PFSK-1 (cell line): ENCODE measurements at regions not wholly inside any gene's neighbourhood (a gene's known extent, or its start where the extent isn't known, plus 50 kb on each side); places are given as distances from the start of the nearest gene placed in this dataset.

Experiments used
- FOXP2 ChIP-seq: optimal IDR thresholded peaks from 2 replicates; pipeline ENCODE3; 2011; ENCODE audit warnings: borderline replicate concordance, control low read depth, inconsistent platforms; ENCODE audit not compliant: insufficient read depth; ENCODE audit errors: extremely low read length, extremely low read depth
- POLR2AphosphoS5 ChIP-seq: IDR thresholded peaks from 2 replicates; pipeline ENCODE4 v1.6.1; 2012; ENCODE audit warnings: low read depth, mild to moderate bottlenecking, control low read depth, low read length, moderate library complexity
- REST ChIP-seq, 2 experiments: IDR thresholded peaks; 2 replicates each; pipeline versions ENCODE4 v1.6.1 to v1.8.0; 2011 to 2012; ENCODE audit warnings: low read depth in 2 of 2, low read length in 2 of 2, control low read depth in 1 of 2, inconsistent platforms in 1 of 2, mild to moderate bottlenecking in 1 of 2, moderate library complexity in 1 of 2; ENCODE audit not compliant: insufficient read depth in 1 of 2
- SIN3A ChIP-seq: IDR thresholded peaks from 2 replicates; pipeline ENCODE4 v1.6.1; 2012; ENCODE audit warnings: mild to moderate bottlenecking, low read length, moderate library complexity, borderline replicate concordance; ENCODE audit not compliant: insufficient read depth
- TAF1 ChIP-seq: IDR thresholded peaks from 2 replicates; pipeline ENCODE4 v1.6.1; 2012; ENCODE audit warnings: low read length, control low read depth, borderline replicate concordance; ENCODE audit not compliant: insufficient read depth

- TF ChIP-seq SIN3A = no peak
- no peak for TF ChIP-seq POLR2AphosphoS5
- TF ChIP-seq REST (IDR thresholded peaks at IDR 0.05; ENCODE audit: insufficient read depth in 1 of 2, low read depth in 2 of 2, low read length in 2 of 2) = no peak
- no peak for TF ChIP-seq TAF1
- no peak for TF ChIP-seq FOXP2
These were observed 1306.1 kb upstream of the TENM3 start for GRCh38 chr4:180937083-180937482.

GRCh38 chr4:180940680-180941079 lies 1302.5 kb upstream of the TENM3 start:
- no peak for TF ChIP-seq REST (IDR thresholded peaks at IDR 0.05; ENCODE audit: insufficient read depth in 1 of 2, low read depth in 2 of 2, low read length in 2 of 2)
- TF ChIP-seq SIN3A = no peak
- no peak for TF ChIP-seq POLR2AphosphoS5
- no peak for TF ChIP-seq TAF1
- no peak for TF ChIP-seq FOXP2

- TF ChIP-seq REST (IDR thresholded peaks at IDR 0.05; ENCODE audit: insufficient read depth in 1 of 2, low read depth in 2 of 2, low read length in 2 of 2) = no peak
- TF ChIP-seq TAF1 = no peak
- no peak for TF ChIP-seq SIN3A
- no peak for TF ChIP-seq FOXP2
- TF ChIP-seq POLR2AphosphoS5 = no peak
These were observed 1300.8 kb upstream of the TENM3 start for GRCh38 chr4:180942367-180942916.

- TF ChIP-seq REST (IDR thresholded peaks at IDR 0.05; ENCODE audit: insufficient read depth in 1 of 2, low read depth in 2 of 2, low read length in 2 of 2) = no peak
- no peak for TF ChIP-seq SIN3A
- TF ChIP-seq FOXP2 = no peak
These were observed 1297.0 kb upstream of the TENM3 start for GRCh38 chr4:180946188-180946587.

- no peak for TF ChIP-seq REST (IDR thresholded peaks at IDR 0.05; ENCODE audit: insufficient read depth in 1 of 2, low read depth in 2 of 2, low read length in 2 of 2)
- TF ChIP-seq FOXP2 = no peak
- TF ChIP-seq TAF1 = no peak
- no peak for TF ChIP-seq POLR2AphosphoS5
- no peak for TF ChIP-seq SIN3A
These were observed 1295.8 kb upstream of the TENM3 start for GRCh38 chr4:180947425-180947824.
